ENCODE measurements at regions not wholly inside any gene's neighbourhood (a gene's known extent, or its start where the extent isn't known, plus 50 kb on each side); places are given as distances from the start of the nearest gene placed in this dataset.

DNA sequence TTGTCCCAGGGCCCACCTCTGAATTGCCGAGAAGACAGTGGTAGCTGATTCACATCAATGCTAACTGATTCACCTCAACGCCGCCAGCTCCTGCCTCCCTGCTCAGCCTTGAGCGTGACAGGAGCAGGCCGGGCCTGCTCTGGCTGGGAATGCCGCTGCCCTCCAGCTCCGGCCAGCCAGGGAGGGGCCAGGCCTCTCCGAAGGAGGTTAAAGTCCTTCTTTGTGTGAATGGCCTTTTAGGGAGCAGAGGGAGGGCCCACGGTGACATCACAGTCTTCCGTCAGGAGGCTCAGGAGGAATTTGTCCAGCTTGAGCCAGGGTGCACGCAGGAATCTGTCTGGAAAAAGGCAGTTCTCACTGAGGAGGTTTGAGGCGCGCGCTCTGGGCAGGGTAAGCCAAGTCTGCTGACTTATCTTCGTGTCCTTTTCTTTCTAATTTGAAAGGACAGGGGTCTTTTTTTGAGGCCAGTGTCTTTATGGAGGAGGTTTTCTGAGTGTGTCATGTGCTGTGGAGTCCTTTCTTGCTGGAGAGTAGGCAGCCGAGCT lies 82.7 kb downstream of the C9orf152 start (continued):
- TF ChIP-seq HOXA3 (CRISPR knock-in tag; IDR thresholded peaks at IDR 0.05): peak; percentile 88
- no peak for TF ChIP-seq ARNTL (CRISPR knock-in tag; IDR thresholded peaks at IDR 0.05)
- TF ChIP-seq ZSCAN21 (CRISPR knock-in tag; IDR thresholded peaks at IDR 0.05; ENCODE audit: borderline replicate concordance): 0 out of 2 replicates have a peak, but pooled peaks have one; percentile 16
- TF ChIP-seq KMT2A (CRISPR knock-in tag; IDR thresholded peaks at IDR 0.05): peak; percentile 82
- TF ChIP-seq EP300 (IDR thresholded peaks at IDR 0.05; ENCODE audit: low read depth in 2 of 2, low read length in 2 of 2): peak in 1 of 2 experiments; percentile 52; a peak in 1 of 4 replicates
- TF ChIP-seq EP300 (CRISPR knock-in tag; IDR thresholded peaks at IDR 0.05; ENCODE audit: borderline replicate concordance): no peak
- TF ChIP-seq, protein P1, sequence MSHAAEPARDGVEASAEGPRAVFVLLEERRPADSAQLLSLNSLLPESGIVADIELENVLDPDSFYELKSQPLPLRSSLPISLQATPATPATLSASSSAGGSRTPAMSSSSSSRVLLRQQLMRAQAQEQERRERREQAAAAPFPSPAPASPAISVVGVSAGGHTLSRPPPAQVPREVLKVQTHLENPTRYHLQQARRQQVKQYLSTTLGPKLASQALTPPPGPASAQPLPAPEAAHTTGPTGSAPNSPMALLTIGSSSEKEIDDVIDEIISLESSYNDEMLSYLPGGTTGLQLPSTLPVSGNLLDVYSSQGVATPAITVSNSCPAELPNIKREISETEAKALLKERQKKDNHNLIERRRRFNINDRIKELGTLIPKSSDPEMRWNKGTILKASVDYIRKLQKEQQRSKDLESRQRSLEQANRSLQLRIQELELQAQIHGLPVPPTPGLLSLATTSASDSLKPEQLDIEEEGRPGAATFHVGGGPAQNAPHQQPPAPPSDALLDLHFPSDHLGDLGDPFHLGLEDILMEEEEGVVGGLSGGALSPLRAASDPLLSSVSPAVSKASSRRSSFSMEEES (CRISPR knock-in tag; IDR thresholded peaks at IDR 0.05): peak; percentile 56; the same call in 1 of the 2 replicates
- TF ChIP-seq, protein P2, sequence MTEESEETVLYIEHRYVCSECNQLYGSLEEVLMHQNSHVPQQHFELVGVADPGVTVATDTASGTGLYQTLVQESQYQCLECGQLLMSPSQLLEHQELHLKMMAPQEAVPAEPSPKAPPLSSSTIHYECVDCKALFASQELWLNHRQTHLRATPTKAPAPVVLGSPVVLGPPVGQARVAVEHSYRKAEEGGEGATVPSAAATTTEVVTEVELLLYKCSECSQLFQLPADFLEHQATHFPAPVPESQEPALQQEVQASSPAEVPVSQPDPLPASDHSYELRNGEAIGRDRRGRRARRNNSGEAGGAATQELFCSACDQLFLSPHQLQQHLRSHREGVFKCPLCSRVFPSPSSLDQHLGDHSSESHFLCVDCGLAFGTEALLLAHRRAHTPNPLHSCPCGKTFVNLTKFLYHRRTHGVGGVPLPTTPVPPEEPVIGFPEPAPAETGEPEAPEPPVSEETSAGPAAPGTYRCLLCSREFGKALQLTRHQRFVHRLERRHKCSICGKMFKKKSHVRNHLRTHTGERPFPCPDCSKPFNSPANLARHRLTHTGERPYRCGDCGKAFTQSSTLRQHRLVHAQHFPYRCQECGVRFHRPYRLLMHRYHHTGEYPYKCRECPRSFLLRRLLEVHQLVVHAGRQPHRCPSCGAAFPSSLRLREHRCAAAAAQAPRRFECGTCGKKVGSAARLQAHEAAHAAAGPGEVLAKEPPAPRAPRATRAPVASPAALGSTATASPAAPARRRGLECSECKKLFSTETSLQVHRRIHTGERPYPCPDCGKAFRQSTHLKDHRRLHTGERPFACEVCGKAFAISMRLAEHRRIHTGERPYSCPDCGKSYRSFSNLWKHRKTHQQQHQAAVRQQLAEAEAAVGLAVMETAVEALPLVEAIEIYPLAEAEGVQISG (CRISPR knock-in tag; IDR thresholded peaks at IDR 0.05): peak; percentile 64
- peak; percentile 74; the same call in 1 of the 2 replicates for TF ChIP-seq ZNF331 (CRISPR knock-in tag; IDR thresholded peaks at IDR 0.05)
- TF ChIP-seq, protein P3, sequence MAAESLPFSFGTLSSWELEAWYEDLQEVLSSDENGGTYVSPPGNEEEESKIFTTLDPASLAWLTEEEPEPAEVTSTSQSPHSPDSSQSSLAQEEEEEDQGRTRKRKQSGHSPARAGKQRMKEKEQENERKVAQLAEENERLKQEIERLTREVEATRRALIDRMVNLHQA (CRISPR knock-in tag; IDR thresholded peaks at IDR 0.05): no peak
- TF ChIP-seq, protein P4, sequence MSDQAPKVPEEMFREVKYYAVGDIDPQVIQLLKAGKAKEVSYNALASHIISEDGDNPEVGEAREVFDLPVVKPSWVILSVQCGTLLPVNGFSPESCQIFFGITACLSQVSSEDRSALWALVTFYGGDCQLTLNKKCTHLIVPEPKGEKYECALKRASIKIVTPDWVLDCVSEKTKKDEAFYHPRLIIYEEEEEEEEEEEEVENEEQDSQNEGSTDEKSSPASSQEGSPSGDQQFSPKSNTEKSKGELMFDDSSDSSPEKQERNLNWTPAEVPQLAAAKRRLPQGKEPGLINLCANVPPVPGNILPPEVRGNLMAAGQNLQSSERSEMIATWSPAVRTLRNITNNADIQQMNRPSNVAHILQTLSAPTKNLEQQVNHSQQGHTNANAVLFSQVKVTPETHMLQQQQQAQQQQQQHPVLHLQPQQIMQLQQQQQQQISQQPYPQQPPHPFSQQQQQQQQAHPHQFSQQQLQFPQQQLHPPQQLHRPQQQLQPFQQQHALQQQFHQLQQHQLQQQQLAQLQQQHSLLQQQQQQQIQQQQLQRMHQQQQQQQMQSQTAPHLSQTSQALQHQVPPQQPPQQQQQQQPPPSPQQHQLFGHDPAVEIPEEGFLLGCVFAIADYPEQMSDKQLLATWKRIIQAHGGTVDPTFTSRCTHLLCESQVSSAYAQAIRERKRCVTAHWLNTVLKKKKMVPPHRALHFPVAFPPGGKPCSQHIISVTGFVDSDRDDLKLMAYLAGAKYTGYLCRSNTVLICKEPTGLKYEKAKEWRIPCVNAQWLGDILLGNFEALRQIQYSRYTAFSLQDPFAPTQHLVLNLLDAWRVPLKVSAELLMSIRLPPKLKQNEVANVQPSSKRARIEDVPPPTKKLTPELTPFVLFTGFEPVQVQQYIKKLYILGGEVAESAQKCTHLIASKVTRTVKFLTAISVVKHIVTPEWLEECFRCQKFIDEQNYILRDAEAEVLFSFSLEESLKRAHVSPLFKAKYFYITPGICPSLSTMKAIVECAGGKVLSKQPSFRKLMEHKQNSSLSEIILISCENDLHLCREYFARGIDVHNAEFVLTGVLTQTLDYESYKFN (CRISPR knock-in tag; conservative IDR thresholded peaks at IDR 0.05): peak; percentile 83
- no peak for TF ChIP-seq LCORL (IDR thresholded peaks at IDR 0.05)
- peak; percentile 93 for TF ChIP-seq LCORL (CRISPR knock-in tag; IDR thresholded peaks at IDR 0.05)
- no peak for TF ChIP-seq RAD51 (IDR thresholded peaks at IDR 0.05; ENCODE audit: borderline replicate concordance)
- TF ChIP-seq, protein P5, sequence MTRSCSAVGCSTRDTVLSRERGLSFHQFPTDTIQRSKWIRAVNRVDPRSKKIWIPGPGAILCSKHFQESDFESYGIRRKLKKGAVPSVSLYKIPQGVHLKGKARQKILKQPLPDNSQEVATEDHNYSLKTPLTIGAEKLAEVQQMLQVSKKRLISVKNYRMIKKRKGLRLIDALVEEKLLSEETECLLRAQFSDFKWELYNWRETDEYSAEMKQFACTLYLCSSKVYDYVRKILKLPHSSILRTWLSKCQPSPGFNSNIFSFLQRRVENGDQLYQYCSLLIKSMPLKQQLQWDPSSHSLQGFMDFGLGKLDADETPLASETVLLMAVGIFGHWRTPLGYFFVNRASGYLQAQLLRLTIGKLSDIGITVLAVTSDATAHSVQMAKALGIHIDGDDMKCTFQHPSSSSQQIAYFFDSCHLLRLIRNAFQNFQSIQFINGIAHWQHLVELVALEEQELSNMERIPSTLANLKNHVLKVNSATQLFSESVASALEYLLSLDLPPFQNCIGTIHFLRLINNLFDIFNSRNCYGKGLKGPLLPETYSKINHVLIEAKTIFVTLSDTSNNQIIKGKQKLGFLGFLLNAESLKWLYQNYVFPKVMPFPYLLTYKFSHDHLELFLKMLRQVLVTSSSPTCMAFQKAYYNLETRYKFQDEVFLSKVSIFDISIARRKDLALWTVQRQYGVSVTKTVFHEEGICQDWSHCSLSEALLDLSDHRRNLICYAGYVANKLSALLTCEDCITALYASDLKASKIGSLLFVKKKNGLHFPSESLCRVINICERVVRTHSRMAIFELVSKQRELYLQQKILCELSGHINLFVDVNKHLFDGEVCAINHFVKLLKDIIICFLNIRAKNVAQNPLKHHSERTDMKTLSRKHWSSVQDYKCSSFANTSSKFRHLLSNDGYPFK (CRISPR knock-in tag; IDR thresholded peaks at IDR 0.05; ENCODE audit: borderline replicate concordance): peak; percentile 50; the same call in 1 of the 2 replicates
- peak; percentile 49; the same call in 1 of the 2 replicates for TF ChIP-seq REPIN1 (CRISPR knock-in tag; IDR thresholded peaks at IDR 0.05; ENCODE audit: borderline replicate concordance, low read depth)
- TF ChIP-seq HMG20A (CRISPR knock-in tag; IDR thresholded peaks at IDR 0.05; ENCODE audit: borderline replicate concordance): peak; percentile 56; the same call in 1 of the 2 replicates
- peak in 1 of 2 experiments; percentile 69; a peak in 2 of 4 replicates for TF ChIP-seq KLF16 (CRISPR knock-in tag; IDR thresholded peaks at IDR 0.05)
- TF ChIP-seq ZNF335 (CRISPR knock-in tag; IDR thresholded peaks at IDR 0.05): no peak
- TF ChIP-seq ZNF713 (CRISPR knock-in tag; IDR thresholded peaks at IDR 0.05): no peak
